Right hindlimb (tissue), 1 donor: ENCODE measurements at regions not wholly inside any gene's neighbourhood (a gene's known extent, or its start where the extent isn't known, plus 50 kb on each side); places are given as distances from the start of the nearest gene placed in this dataset.
A peak's percentile ranks its signal among the peaks of the same experiment; 100 is the strongest.
"Not testable (repeated sequence)": the region's sequence is repeated elsewhere in the genome, so short reads cannot be mapped to it uniquely, and the experiment has no call there.

ENCODE experiments used
- DNase-seq: peaks from one replicate; pipeline ENCODE4 v3.0.0-alpha.2; 2018

- no peak for DNase-seq
These were observed 51.0 kb downstream of the IARS1 start for GRCh38 chr9:92242260-92243136.

GRCh38 chr9:92236915-92237314 is 56.6 kb downstream of the IARS1 start:
- DNase-seq: no peak

- DNase-seq: no peak
These were observed 57.0 kb downstream of the IARS1 start for GRCh38 chr9:92236465-92236864.

- no peak for DNase-seq
These were observed 59.0 kb downstream of the IARS1 start for GRCh38 chr9:92234514-92234913.

- DNase-seq: no peak
These were observed 61.3 kb downstream of the IARS1 start for GRCh38 chr9:92232190-92232589.

- DNase-seq: no peak
These were observed 64.9 kb downstream of the IARS1 start for GRCh38 chr9:92228628-92229027.

GRCh38 chr9:92224177-92224576 is 69.3 kb downstream of the IARS1 start:
- DNase-seq: no peak

GRCh38 chr9:92223758-92224157 is 69.7 kb downstream of the IARS1 start:
- no peak for DNase-seq

GRCh38 chr9:92208693-92209524 is 84.6 kb downstream of the IARS1 start:
- no peak for DNase-seq

GRCh38 chr9:92206488-92206887 is 87.0 kb downstream of the IARS1 start:
- no peak for DNase-seq

- not testable (repeated sequence) for DNase-seq
These were observed 88.7 kb upstream of the SPTLC1 start for GRCh38 chr9:92203887-92204286.

- DNase-seq: not testable (repeated sequence)
These were observed 83.0 kb upstream of the SPTLC1 start for GRCh38 chr9:92198237-92198636.

GRCh38 chr9:92196909-92197308 is 81.7 kb upstream of the SPTLC1 start:
- no peak for DNase-seq

GRCh38 chr9:92196400-92196799 is 81.2 kb upstream of the SPTLC1 start:
- no peak for DNase-seq

- peak; percentile 57 for DNase-seq
These were observed 76.6 kb upstream of the SPTLC1 start for GRCh38 chr9:92191801-92192200.

- no peak for DNase-seq
These were observed 75.2 kb upstream of the SPTLC1 start for GRCh38 chr9:92190536-92190790.

- no peak for DNase-seq
These were observed 74.7 kb upstream of the SPTLC1 start for GRCh38 chr9:92189782-92190535.

- peak; percentile 54 for DNase-seq
These were observed 74.0 kb upstream of the SPTLC1 start for GRCh38 chr9:92188969-92189781.

GRCh38 chr9:92187989-92188714 is 72.9 kb upstream of the SPTLC1 start:
- DNase-seq: no peak

GRCh38 chr9:92187390-92187789 is 72.2 kb upstream of the SPTLC1 start:
- no peak for DNase-seq

GRCh38 chr9:92186631-92187030 is 71.4 kb upstream of the SPTLC1 start:
- DNase-seq: no peak

- no peak for DNase-seq
These were observed 70.5 kb upstream of the SPTLC1 start for GRCh38 chr9:92185681-92186080.
